SK-N-MC (cell line): ENCODE measurements at regions not wholly inside any gene's neighbourhood (a gene's known extent, or its start where the extent isn't known, plus 50 kb on each side); places are given as distances from the start of the nearest gene placed in this dataset.

Source experiments
- EZH2 ChIP-seq: fragments of 200-600 bp; sonication (generic); IDR thresholded peaks from one replicate; pipeline ENCODE4 v1.6.1; 2017; ENCODE audit warnings: antibody characterized with exemption
- POLR2AphosphoS5 ChIP-seq: IDR thresholded peaks from 2 replicates; pipeline ENCODE4 v1.6.1; 2012; ENCODE audit warnings: mild to moderate bottlenecking, low read depth, low read length, borderline replicate concordance

GRCh38 chr16:86222547-86222946 lies 287.8 kb upstream of the FOXF1 start:
- no peak for TF ChIP-seq POLR2AphosphoS5
- TF ChIP-seq EZH2: no peak
